ENCODE measurements at regions not wholly inside any gene's neighbourhood (a gene's known extent, or its start where the extent isn't known, plus 50 kb on each side); places are given as distances from the start of the nearest gene placed in this dataset.

- DNase-seq (ENCODE audit: extremely low read depth, low read depth) = no peak
Measured at GRCh38 chr1:98385652-98386051, 275.9 kb upstream of the SNX7 start.

- no peak for DNase-seq (ENCODE audit: extremely low read depth, low read depth)
Measured at GRCh38 chr1:98384461-98385141, 276.9 kb upstream of the SNX7 start.

GRCh38 chr1:98382986-98383740 is 278.4 kb upstream of the SNX7 start:
- no peak for DNase-seq (ENCODE audit: extremely low read depth, low read depth)

- DNase-seq (ENCODE audit: extremely low read depth, low read depth) = no peak
Measured at GRCh38 chr1:98382586-98382985, 278.9 kb upstream of the SNX7 start.

GRCh38 chr1:98374098-98374497 is 287.4 kb upstream of the SNX7 start:
- DNase-seq (ENCODE audit: extremely low read depth, low read depth) = no peak

GRCh38 chr1:98373056-98373455 is 288.5 kb upstream of the SNX7 start:
- DNase-seq (ENCODE audit: extremely low read depth, low read depth) = no peak

GRCh38 chr1:98371764-98372163 is 289.8 kb upstream of the SNX7 start:
- no peak for DNase-seq (ENCODE audit: extremely low read depth, low read depth)

- DNase-seq (ENCODE audit: extremely low read depth, low read depth) = no peak
Measured at GRCh38 chr1:98369463-98369862, 292.1 kb upstream of the SNX7 start.

- no peak for DNase-seq (ENCODE audit: extremely low read depth, low read depth)
Measured at GRCh38 chr1:98368995-98369394, 292.5 kb upstream of the SNX7 start.

- no peak for DNase-seq (ENCODE audit: extremely low read depth, low read depth)
Measured at GRCh38 chr1:98367426-98367825, 294.1 kb upstream of the SNX7 start.

GRCh38 chr1:98366343-98366742 is 295.2 kb upstream of the SNX7 start:
- DNase-seq (ENCODE audit: extremely low read depth, low read depth) = no peak

GRCh38 chr1:98364544-98364943 is 297.0 kb upstream of the SNX7 start:
- DNase-seq (ENCODE audit: extremely low read depth, low read depth) = no peak

- DNase-seq (ENCODE audit: extremely low read depth, low read depth) = no peak
Measured at GRCh38 chr1:98360864-98361263, 300.7 kb upstream of the SNX7 start.

GRCh38 chr1:98355656-98356383 is 305.7 kb upstream of the SNX7 start:
- no peak for DNase-seq (ENCODE audit: extremely low read depth, low read depth)

- no peak for DNase-seq (ENCODE audit: extremely low read depth, low read depth)
Measured at GRCh38 chr1:98352378-98352777, 309.1 kb upstream of the SNX7 start.

- no peak for DNase-seq (ENCODE audit: extremely low read depth, low read depth)
Measured at GRCh38 chr1:98351561-98351960, 310.0 kb upstream of the SNX7 start.

- DNase-seq (ENCODE audit: extremely low read depth, low read depth) = no peak
Measured at GRCh38 chr1:98345417-98345816, 316.1 kb upstream of the SNX7 start.

GRCh38 chr1:98344731-98345130 is 316.8 kb upstream of the SNX7 start:
- DNase-seq (ENCODE audit: extremely low read depth, low read depth) = no peak

- no peak for DNase-seq (ENCODE audit: extremely low read depth, low read depth)
Measured at GRCh38 chr1:98342566-98342965, 319.0 kb upstream of the SNX7 start.

- DNase-seq (ENCODE audit: extremely low read depth, low read depth) = no peak
Measured at GRCh38 chr1:98340511-98340910, 321.0 kb upstream of the SNX7 start.

GRCh38 chr1:98336472-98337083 is 324.9 kb upstream of the SNX7 start:
- no peak for DNase-seq (ENCODE audit: extremely low read depth, low read depth)
